ENCODE measurements at regions not wholly inside any gene's neighbourhood (a gene's known extent, or its start where the extent isn't known, plus 50 kb on each side); places are given as distances from the start of the nearest gene placed in this dataset.

DNA sequence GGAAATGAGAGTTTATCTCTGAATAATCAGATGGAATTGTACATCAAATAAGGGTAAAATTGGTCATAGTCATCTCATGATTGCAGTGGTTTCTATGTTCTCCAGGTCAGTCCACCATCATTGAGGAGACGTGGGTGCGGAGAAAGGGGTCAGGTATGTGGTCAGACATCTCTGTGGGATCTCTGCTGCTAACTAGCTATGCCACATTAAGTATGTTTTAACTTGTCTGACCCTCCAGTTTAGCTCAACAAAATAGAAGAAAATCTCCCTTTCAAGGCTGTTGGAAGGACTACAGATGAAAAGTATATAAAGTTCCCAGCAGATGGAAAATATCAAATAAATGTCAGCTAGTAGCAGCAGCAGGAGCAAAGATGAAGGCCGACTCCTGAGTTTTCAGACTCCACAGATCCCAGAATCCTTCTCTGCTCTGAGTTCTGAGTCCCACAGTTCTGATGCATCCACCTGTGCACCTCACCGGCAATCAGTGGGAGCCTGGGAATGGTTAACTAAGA lies 106.6 kb upstream of the CYP1B1 start:
- intact Hi-C loops (cut with DNase I), result no loop called here
- ATAC-seq, result no peak

DNA sequence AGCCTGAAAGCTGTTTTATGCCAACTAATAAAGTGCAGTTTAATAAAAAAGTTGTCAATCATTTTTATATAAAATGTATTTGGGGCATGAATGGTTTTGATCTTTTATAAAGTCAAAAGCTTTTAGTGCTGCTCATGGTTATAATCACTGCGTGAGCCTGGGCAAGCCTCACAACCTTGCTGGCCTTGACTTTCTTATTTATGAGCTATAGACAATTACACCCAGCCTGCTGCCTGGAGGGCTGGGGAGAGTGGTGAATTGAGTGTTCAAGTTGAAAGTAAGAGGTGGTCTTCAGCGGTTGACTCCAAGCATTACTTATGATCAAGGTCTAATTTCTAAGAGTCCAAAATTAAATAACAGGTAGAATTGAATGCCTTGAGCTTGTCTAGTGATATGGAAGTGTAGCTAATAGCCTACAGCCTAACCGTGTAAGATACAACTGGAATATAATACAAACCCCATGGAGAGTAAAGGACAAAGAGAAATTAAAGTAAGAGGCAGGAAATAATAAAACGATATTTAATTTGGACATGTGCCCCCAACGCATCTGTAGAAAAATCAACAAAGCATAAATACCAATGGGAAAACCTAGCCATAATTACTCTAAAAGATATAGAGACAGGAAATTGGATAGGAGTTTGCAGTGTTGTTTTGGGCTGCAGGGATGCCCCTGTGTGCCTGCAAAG lies 106.0 kb upstream of the CYP1B1 start:
- no peak overlapping the region for H3K27ac ChIP-seq
- H3K4me3 ChIP-seq, result no peak overlapping the region
- ATAC-seq, result no peak
- H3K9me3 ChIP-seq, result no peaks in the 10 kb centered on the region
- H3K36me3 ChIP-seq, result no peaks in the 10 kb centered on the region
- intact Hi-C loops (cut with DNase I), result no loop called here
- TF ChIP-seq, protein P1, sequence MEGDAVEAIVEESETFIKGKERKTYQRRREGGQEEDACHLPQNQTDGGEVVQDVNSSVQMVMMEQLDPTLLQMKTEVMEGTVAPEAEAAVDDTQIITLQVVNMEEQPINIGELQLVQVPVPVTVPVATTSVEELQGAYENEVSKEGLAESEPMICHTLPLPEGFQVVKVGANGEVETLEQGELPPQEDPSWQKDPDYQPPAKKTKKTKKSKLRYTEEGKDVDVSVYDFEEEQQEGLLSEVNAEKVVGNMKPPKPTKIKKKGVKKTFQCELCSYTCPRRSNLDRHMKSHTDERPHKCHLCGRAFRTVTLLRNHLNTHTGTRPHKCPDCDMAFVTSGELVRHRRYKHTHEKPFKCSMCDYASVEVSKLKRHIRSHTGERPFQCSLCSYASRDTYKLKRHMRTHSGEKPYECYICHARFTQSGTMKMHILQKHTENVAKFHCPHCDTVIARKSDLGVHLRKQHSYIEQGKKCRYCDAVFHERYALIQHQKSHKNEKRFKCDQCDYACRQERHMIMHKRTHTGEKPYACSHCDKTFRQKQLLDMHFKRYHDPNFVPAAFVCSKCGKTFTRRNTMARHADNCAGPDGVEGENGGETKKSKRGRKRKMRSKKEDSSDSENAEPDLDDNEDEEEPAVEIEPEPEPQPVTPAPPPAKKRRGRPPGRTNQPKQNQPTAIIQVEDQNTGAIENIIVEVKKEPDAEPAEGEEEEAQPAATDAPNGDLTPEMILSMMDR (IDR thresholded peaks at IDR 0.05), result no peak
- H3K4me1 ChIP-seq, result peaks cover 25% of the 10 kb centered on the region
- no peak for DNase-seq
- no peaks in the 10 kb centered on the region for H3K27me3 ChIP-seq

More for the DNA sequence above, 106.6 kb upstream of the CYP1B1 start:
- TF ChIP-seq, protein P1 (IDR thresholded peaks at IDR 0.05), result no peak
- DNase-seq, result no peak
- H3K4me1 ChIP-seq, result peaks cover 19% of the 10 kb centered on the region
- no peaks in the 10 kb centered on the region for H3K9me3 ChIP-seq
- H3K36me3 ChIP-seq, result no peaks in the 10 kb centered on the region
- H3K4me3 ChIP-seq, result no peak overlapping the region
- no peak overlapping the region for H3K27ac ChIP-seq
- no peaks in the 10 kb centered on the region for H3K27me3 ChIP-seq

DNA sequence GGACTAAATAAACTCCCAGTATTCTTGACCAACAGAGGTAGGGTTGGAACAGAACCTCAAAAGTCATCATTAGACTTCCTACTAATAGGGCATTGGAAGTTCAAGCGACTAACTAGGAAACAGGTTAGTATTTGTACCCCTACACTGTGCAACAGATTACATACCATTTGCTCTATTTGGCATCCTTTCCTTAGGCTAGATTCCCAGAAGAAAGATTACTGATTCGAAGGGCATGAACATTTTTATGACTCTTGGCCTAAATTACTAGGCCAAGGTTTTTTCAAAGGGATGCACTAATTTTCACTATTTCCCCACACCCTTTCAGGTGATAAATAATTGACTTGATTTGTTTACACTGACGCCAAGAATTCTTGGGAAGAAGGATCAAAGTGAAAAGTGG lies 104.8 kb upstream of the CYP1B1 start:
- intact Hi-C loops (cut with DNase I), result no loop called here
- Histone ChIP-seq H3K4me1 (peaks cover 34% of the 10 kb centered on the region), H3K27ac (no peak overlapping the region), H3K4me3 (no peak overlapping the region), H3K9me3 (no peaks in the 10 kb centered on the region), H3K36me3 (no peaks in the 10 kb centered on the region), H3K27me3 (no peaks in the 10 kb centered on the region)
- ATAC-seq (no peak), DNase-seq (no peak)
- TF ChIP-seq, protein P1 (IDR thresholded peaks at IDR 0.05), result no peak

DNA sequence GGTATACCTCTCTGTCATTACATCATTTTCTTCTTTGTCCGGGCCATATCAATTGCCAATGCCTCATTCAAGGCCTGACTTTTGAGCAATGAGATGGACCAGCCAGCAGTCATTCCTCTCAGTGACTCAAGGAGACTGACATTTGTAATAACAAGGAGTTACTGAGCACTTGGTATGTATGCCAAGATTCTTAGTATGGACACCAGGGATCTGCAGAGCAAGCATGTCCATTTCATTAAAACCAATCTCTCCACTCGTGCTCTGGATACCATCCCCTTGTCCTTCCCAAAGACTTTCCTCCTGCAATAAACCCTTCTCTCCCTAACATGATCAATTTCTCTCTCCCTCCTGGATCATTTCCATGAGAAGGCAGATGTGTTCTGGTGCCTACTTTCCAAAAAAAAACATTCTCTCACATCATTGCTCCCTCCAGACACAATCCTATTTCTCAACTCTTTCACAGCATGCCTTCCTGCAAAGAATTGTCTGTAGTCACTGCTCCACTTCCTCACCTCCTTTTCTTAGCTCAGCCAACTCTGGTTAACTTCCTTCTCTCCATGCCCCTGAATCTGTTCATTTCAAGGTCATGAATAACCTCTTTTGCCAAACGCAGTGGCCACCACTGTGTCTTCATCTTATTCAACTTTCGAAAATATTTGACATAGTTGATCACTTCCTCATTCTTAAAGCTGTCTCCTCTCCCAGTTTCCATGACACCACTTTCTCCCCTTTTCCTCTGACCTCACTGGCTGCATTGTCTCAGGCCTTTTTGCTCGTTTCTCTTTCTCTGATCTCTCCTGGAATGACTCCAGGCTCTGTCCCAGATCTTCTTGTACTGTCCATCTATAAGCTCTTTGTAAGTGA lies 102.8 kb upstream of the CYP1B1 start:
- DNase-seq (no peak), ATAC-seq (peak; percentile 69)
- TF ChIP-seq, protein P1 (IDR thresholded peaks at IDR 0.05), result no peak
- H3K4me3 ChIP-seq, result no peak overlapping the region
- H3K4me1 ChIP-seq, result peaks cover 28% of the 10 kb centered on the region
- H3K27me3 ChIP-seq, result no peaks in the 10 kb centered on the region
- H3K9me3 ChIP-seq, result no peaks in the 10 kb centered on the region
- no peaks in the 10 kb centered on the region for H3K36me3 ChIP-seq
- intact Hi-C loops (cut with DNase I), result no loop called here
- peak overlapping the region; percentile 74 for H3K27ac ChIP-seq

DNA sequence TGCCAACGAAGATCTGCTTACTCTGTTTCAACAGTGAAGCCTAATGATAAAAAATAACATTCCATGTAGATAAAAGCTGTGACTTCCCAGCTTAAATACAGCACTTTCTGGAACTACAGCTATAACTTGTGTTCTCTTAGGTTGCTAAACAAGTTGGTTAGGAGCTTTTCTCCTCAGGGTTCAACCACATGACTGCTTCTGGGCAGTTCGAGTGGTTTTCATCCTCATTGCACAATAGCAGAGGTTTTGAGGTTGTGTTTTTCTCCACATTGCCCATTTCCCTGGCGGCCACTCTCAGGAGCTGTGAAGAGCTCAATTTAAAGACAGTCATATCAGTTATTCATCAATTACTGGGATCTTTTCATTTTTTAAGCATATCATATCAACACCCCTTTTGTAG lies 102.2 kb upstream of the CYP1B1 start:
- Histone ChIP-seq H3K27me3 (no peaks in the 10 kb centered on the region), H3K9me3 (no peaks in the 10 kb centered on the region), H3K4me3 (no peak overlapping the region), H3K36me3 (no peaks in the 10 kb centered on the region), H3K27ac (peak overlapping the region; percentile 74), H3K4me1 (peaks cover 28% of the 10 kb centered on the region)
- no peak for DNase-seq
- TF ChIP-seq, protein P1 (IDR thresholded peaks at IDR 0.05), result no peak
- intact Hi-C loops (cut with DNase I), result no loop called here
- peak; percentile 75 for ATAC-seq

Measured in upper lobe of right lung (tissue), 1 donor.